Liver (tissue), 3 donors: ENCODE measurements at regions not wholly inside any gene's neighbourhood (a gene's known extent, or its start where the extent isn't known, plus 50 kb on each side); places are given as distances from the start of the nearest gene placed in this dataset.

Experiments
- GABPA ChIP-seq, 2 donors: IDR thresholded peaks in 1 of 2; conservative IDR thresholded peaks in 1 of 2; 2 replicates each; pipeline ENCODE4 v1.6.1; 2016; ENCODE audit warnings: antibody characterized with exemption in 2 of 2, mild to moderate bottlenecking in 1 of 2, moderate library complexity in 1 of 2
- JUND ChIP-seq, 2 donors: IDR thresholded peaks; 2 replicates each; pipeline ENCODE4 v1.6.1; 2016; ENCODE audit warnings: antibody characterized with exemption in 2 of 2
- RAD21 ChIP-seq, 2 donors: IDR thresholded peaks; 2 replicates each; pipeline ENCODE4 v1.6.1; 2016; ENCODE audit warnings: antibody characterized with exemption in 2 of 2, mild to moderate bottlenecking in 2 of 2
- SP1 ChIP-seq: IDR thresholded peaks from 2 replicates; pipeline ENCODE4 v1.6.1; 2018; ENCODE audit warnings: antibody characterized with exemption, mild to moderate bottlenecking
- TF ChIP-seq, protein P1 (sequence below): fragments of 150-350 bp; IDR thresholded peaks from 2 replicates; pipeline ENCODE4 v1.5.1; 2017; ENCODE audit warnings: improper control_type of control experiment, low read depth, low read length; ENCODE audit not compliant: missing input control
- TF ChIP-seq, protein P2 (sequence below): IDR thresholded peaks from 2 replicates; pipeline ENCODE4 v1.6.1; 2016; ENCODE audit warnings: antibody characterized with exemption
- TF ChIP-seq, protein P3 (sequence below): IDR thresholded peaks from 2 replicates; pipeline ENCODE4 v1.6.1; 2016; ENCODE audit warnings: antibody characterized with exemption
- TF ChIP-seq, protein P4 (sequence below): IDR thresholded peaks from 2 replicates; pipeline ENCODE4 v1.6.1; 2016; ENCODE audit warnings: antibody characterized with exemption, mild to moderate bottlenecking
- donor health status: healthy.
- donor health status: healthy.

DNA sequence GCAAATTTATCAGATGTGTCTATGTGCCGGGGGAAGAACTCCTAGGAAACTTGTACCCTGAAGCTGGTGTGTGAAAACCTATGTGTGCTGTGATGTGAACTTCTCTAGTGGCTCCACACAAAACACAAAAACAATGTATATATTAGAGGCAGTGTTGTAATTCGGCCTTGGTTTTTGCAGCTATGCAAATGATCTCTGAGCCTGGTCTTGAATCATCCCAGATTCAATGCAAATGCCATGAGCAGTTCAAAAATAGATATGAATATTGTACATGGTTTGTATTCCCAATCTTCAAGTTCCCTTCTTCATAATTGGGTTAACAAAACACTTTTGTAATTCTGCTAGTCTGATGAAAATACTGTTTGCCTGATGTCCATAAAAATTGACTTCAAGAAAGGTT, 152.6 kb downstream of the MFSD1 start:
- TF ChIP-seq, protein P1, sequence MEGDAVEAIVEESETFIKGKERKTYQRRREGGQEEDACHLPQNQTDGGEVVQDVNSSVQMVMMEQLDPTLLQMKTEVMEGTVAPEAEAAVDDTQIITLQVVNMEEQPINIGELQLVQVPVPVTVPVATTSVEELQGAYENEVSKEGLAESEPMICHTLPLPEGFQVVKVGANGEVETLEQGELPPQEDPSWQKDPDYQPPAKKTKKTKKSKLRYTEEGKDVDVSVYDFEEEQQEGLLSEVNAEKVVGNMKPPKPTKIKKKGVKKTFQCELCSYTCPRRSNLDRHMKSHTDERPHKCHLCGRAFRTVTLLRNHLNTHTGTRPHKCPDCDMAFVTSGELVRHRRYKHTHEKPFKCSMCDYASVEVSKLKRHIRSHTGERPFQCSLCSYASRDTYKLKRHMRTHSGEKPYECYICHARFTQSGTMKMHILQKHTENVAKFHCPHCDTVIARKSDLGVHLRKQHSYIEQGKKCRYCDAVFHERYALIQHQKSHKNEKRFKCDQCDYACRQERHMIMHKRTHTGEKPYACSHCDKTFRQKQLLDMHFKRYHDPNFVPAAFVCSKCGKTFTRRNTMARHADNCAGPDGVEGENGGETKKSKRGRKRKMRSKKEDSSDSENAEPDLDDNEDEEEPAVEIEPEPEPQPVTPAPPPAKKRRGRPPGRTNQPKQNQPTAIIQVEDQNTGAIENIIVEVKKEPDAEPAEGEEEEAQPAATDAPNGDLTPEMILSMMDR: no peak
- no peak for TF ChIP-seq RAD21 (IDR thresholded peaks at IDR 0.05)
- TF ChIP-seq SP1: no peak
- TF ChIP-seq GABPA (IDR thresholded peaks at IDR 0.05 in 1 of 2, conservative IDR thresholded peaks at IDR 0.05 in 1 of 2): no peak
- TF ChIP-seq JUND (IDR thresholded peaks at IDR 0.05): no peak
- TF ChIP-seq, protein P2, sequence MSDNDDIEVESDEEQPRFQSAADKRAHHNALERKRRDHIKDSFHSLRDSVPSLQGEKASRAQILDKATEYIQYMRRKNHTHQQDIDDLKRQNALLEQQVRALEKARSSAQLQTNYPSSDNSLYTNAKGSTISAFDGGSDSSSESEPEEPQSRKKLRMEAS: no peak
- TF ChIP-seq, protein P3, sequence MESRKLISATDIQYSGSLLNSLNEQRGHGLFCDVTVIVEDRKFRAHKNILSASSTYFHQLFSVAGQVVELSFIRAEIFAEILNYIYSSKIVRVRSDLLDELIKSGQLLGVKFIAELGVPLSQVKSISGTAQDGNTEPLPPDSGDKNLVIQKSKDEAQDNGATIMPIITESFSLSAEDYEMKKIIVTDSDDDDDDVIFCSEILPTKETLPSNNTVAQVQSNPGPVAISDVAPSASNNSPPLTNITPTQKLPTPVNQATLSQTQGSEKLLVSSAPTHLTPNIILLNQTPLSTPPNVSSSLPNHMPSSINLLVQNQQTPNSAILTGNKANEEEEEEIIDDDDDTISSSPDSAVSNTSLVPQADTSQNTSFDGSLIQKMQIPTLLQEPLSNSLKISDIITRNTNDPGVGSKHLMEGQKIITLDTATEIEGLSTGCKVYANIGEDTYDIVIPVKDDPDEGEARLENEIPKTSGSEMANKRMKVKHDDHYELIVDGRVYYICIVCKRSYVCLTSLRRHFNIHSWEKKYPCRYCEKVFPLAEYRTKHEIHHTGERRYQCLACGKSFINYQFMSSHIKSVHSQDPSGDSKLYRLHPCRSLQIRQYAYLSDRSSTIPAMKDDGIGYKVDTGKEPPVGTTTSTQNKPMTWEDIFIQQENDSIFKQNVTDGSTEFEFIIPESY: no peak
- TF ChIP-seq, protein P4, sequence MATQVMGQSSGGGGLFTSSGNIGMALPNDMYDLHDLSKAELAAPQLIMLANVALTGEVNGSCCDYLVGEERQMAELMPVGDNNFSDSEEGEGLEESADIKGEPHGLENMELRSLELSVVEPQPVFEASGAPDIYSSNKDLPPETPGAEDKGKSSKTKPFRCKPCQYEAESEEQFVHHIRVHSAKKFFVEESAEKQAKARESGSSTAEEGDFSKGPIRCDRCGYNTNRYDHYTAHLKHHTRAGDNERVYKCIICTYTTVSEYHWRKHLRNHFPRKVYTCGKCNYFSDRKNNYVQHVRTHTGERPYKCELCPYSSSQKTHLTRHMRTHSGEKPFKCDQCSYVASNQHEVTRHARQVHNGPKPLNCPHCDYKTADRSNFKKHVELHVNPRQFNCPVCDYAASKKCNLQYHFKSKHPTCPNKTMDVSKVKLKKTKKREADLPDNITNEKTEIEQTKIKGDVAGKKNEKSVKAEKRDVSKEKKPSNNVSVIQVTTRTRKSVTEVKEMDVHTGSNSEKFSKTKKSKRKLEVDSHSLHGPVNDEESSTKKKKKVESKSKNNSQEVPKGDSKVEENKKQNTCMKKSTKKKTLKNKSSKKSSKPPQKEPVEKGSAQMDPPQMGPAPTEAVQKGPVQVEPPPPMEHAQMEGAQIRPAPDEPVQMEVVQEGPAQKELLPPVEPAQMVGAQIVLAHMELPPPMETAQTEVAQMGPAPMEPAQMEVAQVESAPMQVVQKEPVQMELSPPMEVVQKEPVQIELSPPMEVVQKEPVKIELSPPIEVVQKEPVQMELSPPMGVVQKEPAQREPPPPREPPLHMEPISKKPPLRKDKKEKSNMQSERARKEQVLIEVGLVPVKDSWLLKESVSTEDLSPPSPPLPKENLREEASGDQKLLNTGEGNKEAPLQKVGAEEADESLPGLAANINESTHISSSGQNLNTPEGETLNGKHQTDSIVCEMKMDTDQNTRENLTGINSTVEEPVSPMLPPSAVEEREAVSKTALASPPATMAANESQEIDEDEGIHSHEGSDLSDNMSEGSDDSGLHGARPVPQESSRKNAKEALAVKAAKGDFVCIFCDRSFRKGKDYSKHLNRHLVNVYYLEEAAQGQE: no peak
